ENCODE measurements at regions not wholly inside any gene's neighbourhood (a gene's known extent, or its start where the extent isn't known, plus 50 kb on each side); places are given as distances from the start of the nearest gene placed in this dataset.

DNA sequence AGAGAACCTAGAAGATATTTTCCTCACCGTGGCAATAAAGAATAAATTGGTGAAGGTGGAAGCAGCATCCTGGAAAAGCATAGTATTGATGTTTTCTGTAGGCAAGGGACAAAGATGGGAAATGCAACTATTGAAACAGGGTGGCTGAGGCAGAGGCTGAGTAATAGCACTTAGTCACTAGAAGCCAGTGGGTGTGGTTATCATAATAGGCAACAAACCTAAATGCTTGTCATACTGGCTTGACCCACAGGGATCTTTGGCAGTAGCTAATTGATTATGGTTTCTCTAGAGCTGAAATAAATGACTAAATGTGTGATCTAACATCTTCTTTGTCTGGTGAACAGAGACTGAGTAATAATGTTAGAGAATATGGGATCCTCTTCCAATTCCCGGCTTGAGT is 353.6 kb upstream of the RPS6KA3 start:
- DNase-seq (ENCODE audit: low spot score) (no peak), ATAC-seq (no peak)
- Mint-ChIP-seq H3K4me1 (no peaks in the 10 kb centered on the region), H3K27me3 (ENCODE audit: low read depth) (no peaks in the 10 kb centered on the region), H3K9me3 (peaks cover 6% of the 10 kb centered on the region), H3K4me3 (no peak overlapping the region), H3K27ac (no peak overlapping the region), H3K36me3 (no peaks in the 10 kb centered on the region)
- CTCF ChIA-PET = no interaction called here
- TF ChIP-seq, protein P1, sequence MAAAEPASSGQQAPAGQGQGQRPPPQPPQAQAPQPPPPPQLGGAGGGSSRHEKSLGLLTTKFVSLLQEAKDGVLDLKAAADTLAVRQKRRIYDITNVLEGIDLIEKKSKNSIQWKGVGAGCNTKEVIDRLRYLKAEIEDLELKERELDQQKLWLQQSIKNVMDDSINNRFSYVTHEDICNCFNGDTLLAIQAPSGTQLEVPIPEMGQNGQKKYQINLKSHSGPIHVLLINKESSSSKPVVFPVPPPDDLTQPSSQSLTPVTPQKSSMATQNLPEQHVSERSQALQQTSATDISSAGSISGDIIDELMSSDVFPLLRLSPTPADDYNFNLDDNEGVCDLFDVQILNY (CRISPR knock-in tag; IDR thresholded peaks at IDR 0.05) = no peak
- TF ChIP-seq GTF2I (CRISPR knock-in tag; conservative IDR thresholded peaks at IDR 0.05) (no peak), OVOL2 (CRISPR knock-in tag; IDR thresholded peaks at IDR 0.05; ENCODE audit: borderline replicate concordance) (no peak), NR1H2 (CRISPR knock-in tag; IDR thresholded peaks at IDR 0.05) (no peak), NR2C2 (CRISPR knock-in tag; IDR thresholded peaks at IDR 0.05) (no peak), NFYB (CRISPR knock-in tag; conservative IDR thresholded peaks at IDR 0.05; ENCODE audit: low read depth) (no peak), FOXJ3 (CRISPR knock-in tag; IDR thresholded peaks at IDR 0.05; ENCODE audit: borderline replicate concordance) (no peak), PRRX2 (CRISPR knock-in tag; IDR thresholded peaks at IDR 0.05) (no peak)
- TF ChIP-seq, protein P2, sequence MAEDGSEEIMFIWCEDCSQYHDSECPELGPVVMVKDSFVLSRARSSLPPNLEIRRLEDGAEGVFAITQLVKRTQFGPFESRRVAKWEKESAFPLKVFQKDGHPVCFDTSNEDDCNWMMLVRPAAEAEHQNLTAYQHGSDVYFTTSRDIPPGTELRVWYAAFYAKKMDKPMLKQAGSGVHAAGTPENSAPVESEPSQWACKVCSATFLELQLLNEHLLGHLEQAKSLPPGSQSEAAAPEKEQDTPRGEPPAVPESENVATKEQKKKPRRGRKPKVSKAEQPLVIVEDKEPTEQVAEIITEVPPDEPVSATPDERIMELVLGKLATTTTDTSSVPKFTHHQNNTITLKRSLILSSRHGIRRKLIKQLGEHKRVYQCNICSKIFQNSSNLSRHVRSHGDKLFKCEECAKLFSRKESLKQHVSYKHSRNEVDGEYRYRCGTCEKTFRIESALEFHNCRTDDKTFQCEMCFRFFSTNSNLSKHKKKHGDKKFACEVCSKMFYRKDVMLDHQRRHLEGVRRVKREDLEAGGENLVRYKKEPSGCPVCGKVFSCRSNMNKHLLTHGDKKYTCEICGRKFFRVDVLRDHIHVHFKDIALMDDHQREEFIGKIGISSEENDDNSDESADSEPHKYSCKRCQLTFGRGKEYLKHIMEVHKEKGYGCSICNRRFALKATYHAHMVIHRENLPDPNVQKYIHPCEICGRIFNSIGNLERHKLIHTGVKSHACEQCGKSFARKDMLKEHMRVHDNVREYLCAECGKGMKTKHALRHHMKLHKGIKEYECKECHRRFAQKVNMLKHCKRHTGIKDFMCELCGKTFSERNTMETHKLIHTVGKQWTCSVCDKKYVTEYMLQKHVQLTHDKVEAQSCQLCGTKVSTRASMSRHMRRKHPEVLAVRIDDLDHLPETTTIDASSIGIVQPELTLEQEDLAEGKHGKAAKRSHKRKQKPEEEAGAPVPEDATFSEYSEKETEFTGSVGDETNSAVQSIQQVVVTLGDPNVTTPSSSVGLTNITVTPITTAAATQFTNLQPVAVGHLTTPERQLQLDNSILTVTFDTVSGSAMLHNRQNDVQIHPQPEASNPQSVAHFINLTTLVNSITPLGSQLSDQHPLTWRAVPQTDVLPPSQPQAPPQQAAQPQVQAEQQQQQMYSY (CRISPR knock-in tag; IDR thresholded peaks at IDR 0.05) = no peak
- TF ChIP-seq, protein P3, sequence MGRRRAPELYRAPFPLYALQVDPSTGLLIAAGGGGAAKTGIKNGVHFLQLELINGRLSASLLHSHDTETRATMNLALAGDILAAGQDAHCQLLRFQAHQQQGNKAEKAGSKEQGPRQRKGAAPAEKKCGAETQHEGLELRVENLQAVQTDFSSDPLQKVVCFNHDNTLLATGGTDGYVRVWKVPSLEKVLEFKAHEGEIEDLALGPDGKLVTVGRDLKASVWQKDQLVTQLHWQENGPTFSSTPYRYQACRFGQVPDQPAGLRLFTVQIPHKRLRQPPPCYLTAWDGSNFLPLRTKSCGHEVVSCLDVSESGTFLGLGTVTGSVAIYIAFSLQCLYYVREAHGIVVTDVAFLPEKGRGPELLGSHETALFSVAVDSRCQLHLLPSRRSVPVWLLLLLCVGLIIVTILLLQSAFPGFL (CRISPR knock-in tag; IDR thresholded peaks at IDR 0.05; ENCODE audit: borderline replicate concordance) = no peak
- TF ChIP-seq, protein P4, sequence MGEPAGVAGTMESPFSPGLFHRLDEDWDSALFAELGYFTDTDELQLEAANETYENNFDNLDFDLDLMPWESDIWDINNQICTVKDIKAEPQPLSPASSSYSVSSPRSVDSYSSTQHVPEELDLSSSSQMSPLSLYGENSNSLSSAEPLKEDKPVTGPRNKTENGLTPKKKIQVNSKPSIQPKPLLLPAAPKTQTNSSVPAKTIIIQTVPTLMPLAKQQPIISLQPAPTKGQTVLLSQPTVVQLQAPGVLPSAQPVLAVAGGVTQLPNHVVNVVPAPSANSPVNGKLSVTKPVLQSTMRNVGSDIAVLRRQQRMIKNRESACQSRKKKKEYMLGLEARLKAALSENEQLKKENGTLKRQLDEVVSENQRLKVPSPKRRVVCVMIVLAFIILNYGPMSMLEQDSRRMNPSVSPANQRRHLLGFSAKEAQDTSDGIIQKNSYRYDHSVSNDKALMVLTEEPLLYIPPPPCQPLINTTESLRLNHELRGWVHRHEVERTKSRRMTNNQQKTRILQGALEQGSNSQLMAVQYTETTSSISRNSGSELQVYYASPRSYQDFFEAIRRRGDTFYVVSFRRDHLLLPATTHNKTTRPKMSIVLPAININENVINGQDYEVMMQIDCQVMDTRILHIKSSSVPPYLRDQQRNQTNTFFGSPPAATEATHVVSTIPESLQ (CRISPR knock-in tag; IDR thresholded peaks at IDR 0.05) = no peak
- TF ChIP-seq, protein P5, sequence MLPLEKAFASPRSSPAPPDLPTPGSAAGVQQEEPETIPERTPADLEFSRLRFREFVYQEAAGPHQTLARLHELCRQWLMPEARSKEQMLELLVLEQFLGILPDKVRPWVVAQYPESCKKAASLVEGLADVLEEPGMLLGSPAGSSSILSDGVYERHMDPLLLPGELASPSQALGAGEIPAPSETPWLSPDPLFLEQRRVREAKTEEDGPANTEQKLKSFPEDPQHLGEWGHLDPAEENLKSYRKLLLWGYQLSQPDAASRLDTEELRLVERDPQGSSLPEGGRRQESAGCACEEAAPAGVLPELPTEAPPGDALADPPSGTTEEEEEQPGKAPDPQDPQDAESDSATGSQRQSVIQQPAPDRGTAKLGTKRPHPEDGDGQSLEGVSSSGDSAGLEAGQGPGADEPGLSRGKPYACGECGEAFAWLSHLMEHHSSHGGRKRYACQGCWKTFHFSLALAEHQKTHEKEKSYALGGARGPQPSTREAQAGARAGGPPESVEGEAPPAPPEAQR (CRISPR knock-in tag; IDR thresholded peaks at IDR 0.05) = no peak
- POLR2A ChIA-PET = no interaction called here

DNA sequence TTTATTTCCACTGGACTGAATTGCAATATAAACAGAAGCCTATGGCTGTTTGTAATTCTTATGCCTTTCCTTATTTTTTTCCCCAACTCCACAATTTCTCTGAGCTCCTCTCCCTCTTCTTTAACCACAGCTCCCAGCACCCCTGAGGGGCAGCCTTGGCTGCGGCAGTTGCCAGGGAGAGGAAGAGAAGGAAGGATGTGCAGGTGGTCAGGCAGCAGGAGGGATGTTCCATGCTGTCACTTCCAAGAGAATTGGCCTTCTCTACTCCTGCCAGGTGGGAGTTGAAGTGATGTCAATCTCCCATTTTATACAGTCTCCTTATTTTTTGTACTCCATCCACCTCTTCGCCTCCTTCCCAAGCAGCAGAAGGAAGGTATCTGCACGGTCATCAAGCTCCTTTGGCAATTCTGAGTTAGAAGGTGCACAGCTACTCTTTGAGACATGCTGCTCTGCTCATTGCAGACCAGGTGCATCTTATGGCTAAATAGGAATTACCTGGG is 343.3 kb upstream of the RPS6KA3 start:
- DNase-seq (ENCODE audit: low spot score) (no peak), ATAC-seq (no peak)
- ChIA-PET CTCF (no interaction called here), POLR2A (no interaction called here)
- H3K27ac Mint-ChIP-seq = no peak overlapping the region
- peaks cover 6% of the 10 kb centered on the region for H3K4me1 Mint-ChIP-seq
- H3K27me3 Mint-ChIP-seq (ENCODE audit: low read depth) = no peaks in the 10 kb centered on the region
- H3K9me3 Mint-ChIP-seq = no peaks in the 10 kb centered on the region
- no peak overlapping the region for H3K4me3 Mint-ChIP-seq
- H3K36me3 Mint-ChIP-seq = no peaks in the 10 kb centered on the region
- no peak for TF ChIP-seq ZNF317 (CRISPR knock-in tag; IDR thresholded peaks at IDR 0.05; ENCODE audit: borderline replicate concordance, low read depth)
- TF ChIP-seq TEAD1 (CRISPR knock-in tag; IDR thresholded peaks at IDR 0.05) = no peak
- TF ChIP-seq, protein P5 (CRISPR knock-in tag; IDR thresholded peaks at IDR 0.05) = no peak
- no peak for TF ChIP-seq ETV6 (CRISPR knock-in tag; IDR thresholded peaks at IDR 0.05)
- TF ChIP-seq, protein P6, sequence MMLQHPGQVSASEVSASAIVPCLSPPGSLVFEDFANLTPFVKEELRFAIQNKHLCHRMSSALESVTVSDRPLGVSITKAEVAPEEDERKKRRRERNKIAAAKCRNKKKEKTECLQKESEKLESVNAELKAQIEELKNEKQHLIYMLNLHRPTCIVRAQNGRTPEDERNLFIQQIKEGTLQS (CRISPR knock-in tag; conservative IDR thresholded peaks at IDR 0.05) = no peak
- TF ChIP-seq, protein P7, sequence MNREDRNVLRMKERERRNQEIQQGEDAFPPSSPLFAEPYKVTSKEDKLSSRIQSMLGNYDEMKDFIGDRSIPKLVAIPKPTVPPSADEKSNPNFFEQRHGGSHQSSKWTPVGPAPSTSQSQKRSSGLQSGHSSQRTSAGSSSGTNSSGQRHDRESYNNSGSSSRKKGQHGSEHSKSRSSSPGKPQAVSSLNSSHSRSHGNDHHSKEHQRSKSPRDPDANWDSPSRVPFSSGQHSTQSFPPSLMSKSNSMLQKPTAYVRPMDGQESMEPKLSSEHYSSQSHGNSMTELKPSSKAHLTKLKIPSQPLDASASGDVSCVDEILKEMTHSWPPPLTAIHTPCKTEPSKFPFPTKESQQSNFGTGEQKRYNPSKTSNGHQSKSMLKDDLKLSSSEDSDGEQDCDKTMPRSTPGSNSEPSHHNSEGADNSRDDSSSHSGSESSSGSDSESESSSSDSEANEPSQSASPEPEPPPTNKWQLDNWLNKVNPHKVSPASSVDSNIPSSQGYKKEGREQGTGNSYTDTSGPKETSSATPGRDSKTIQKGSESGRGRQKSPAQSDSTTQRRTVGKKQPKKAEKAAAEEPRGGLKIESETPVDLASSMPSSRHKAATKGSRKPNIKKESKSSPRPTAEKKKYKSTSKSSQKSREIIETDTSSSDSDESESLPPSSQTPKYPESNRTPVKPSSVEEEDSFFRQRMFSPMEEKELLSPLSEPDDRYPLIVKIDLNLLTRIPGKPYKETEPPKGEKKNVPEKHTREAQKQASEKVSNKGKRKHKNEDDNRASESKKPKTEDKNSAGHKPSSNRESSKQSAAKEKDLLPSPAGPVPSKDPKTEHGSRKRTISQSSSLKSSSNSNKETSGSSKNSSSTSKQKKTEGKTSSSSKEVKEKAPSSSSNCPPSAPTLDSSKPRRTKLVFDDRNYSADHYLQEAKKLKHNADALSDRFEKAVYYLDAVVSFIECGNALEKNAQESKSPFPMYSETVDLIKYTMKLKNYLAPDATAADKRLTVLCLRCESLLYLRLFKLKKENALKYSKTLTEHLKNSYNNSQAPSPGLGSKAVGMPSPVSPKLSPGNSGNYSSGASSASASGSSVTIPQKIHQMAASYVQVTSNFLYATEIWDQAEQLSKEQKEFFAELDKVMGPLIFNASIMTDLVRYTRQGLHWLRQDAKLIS (CRISPR knock-in tag; IDR thresholded peaks at IDR 0.05; ENCODE audit: borderline replicate concordance) = no peak

All from WTC11 (cell line).